Liver (tissue), 8 donors: ENCODE measurements at regions not wholly inside any gene's neighbourhood (a gene's known extent, or its start where the extent isn't known, plus 50 kb on each side); places are given as distances from the start of the nearest gene placed in this dataset.
"Not testable (repeated sequence)": the region's sequence is repeated elsewhere in the genome, so short reads cannot be mapped to it uniquely, and the experiment has no call there.

Source experiments
- DNase-seq: peaks from one replicate; pipeline ENCODE4 v3.0.0-alpha.2; 2017; ENCODE audit warnings: low spot score
- H3K27ac ChIP-seq, 2 donors: one replicate each; pipeline ENCODE4 v1.7.0; 2013; ENCODE audit warnings: inconsistent platforms in 2 of 2, low read length in 2 of 2, control low read depth in 1 of 2, low read depth in 1 of 2, mild to moderate bottlenecking in 1 of 2
- H3K27me3 ChIP-seq, 4 donors: one replicate each; pipeline versions ENCODE4 v1.6.1 to v1.7.0; 2013; ENCODE audit warnings: low read length in 3 of 4, inconsistent platforms in 1 of 4, mild to moderate bottlenecking in 1 of 4, moderate library complexity in 1 of 4; ENCODE audit not compliant: control insufficient read depth in 4 of 4, insufficient read depth in 4 of 4
- H3K36me3 ChIP-seq, 4 donors: one replicate each; pipeline versions ENCODE4 v1.6.1 to v1.7.0; 2013; ENCODE audit warnings: low read length in 3 of 4, mild to moderate bottlenecking in 3 of 4, low read depth in 1 of 4, moderate library complexity in 1 of 4; ENCODE audit not compliant: control insufficient read depth in 4 of 4, insufficient read depth in 3 of 4
- H3K4me1 ChIP-seq, 4 donors: one replicate each; pipeline versions ENCODE4 v1.6.1 to v1.7.0; 2013; ENCODE audit warnings: low read length in 3 of 4, mild to moderate bottlenecking in 3 of 4, moderate library complexity in 1 of 4; ENCODE audit not compliant: control insufficient read depth in 4 of 4, insufficient read depth in 4 of 4
- H3K4me3 ChIP-seq, 3 donors: one replicate each; pipeline versions ENCODE4 v1.6.1 to v1.7.0; 2013; ENCODE audit warnings: low read length in 3 of 3, control low read depth in 1 of 3, low read depth in 1 of 3, mild to moderate bottlenecking in 1 of 3
- H3K9ac ChIP-seq, 2 donors: one replicate each; pipeline ENCODE4 v1.7.0; 2013; ENCODE audit warnings: low read length in 2 of 2, mild to moderate bottlenecking in 2 of 2, moderate library complexity in 2 of 2, control low read depth in 1 of 2, low read depth in 1 of 2
- H3K9me3 ChIP-seq, 4 donors: one replicate each; pipeline versions ENCODE4 v1.6.1 to v1.7.0; 2013; ENCODE audit warnings: low read length in 3 of 4; ENCODE audit not compliant: control insufficient read depth in 4 of 4
- CTCF ChIP-seq: fragments of 150-350 bp; IDR thresholded peaks from 2 replicates; pipeline ENCODE4 v1.5.1; 2017; ENCODE audit warnings: improper control_type of control experiment, low read depth, low read length; ENCODE audit not compliant: missing input control
- EGR1 ChIP-seq, 2 donors: IDR thresholded peaks; 2 replicates each; pipeline ENCODE4 v1.6.1; 2016 to 2018; ENCODE audit warnings: antibody characterized with exemption in 2 of 2, low read depth in 2 of 2
- FOXA1 ChIP-seq: IDR thresholded peaks from 2 replicates; pipeline ENCODE4 v1.6.1; 2016; ENCODE audit warnings: antibody characterized with exemption
- FOXA2 ChIP-seq: IDR thresholded peaks from 2 replicates; pipeline ENCODE4 v1.6.1; 2016; ENCODE audit warnings: antibody characterized with exemption
- GABPA ChIP-seq, 2 donors: IDR thresholded peaks in 1 of 2; conservative IDR thresholded peaks in 1 of 2; 2 replicates each; pipeline ENCODE4 v1.6.1; 2016; ENCODE audit warnings: antibody characterized with exemption in 2 of 2, mild to moderate bottlenecking in 1 of 2, moderate library complexity in 1 of 2
- JUND ChIP-seq, 2 donors: IDR thresholded peaks; 2 replicates each; pipeline ENCODE4 v1.6.1; 2016; ENCODE audit warnings: antibody characterized with exemption in 2 of 2
- RXRA ChIP-seq, 2 donors: IDR thresholded peaks; 2 replicates each; pipeline ENCODE4 v1.6.1; 2017 to 2018; ENCODE audit warnings: antibody characterized with exemption in 2 of 2, mild to moderate bottlenecking in 1 of 2
- SP1 ChIP-seq: IDR thresholded peaks from 2 replicates; pipeline ENCODE4 v1.6.1; 2018; ENCODE audit warnings: antibody characterized with exemption, mild to moderate bottlenecking
- TAF1 ChIP-seq: conservative IDR thresholded peaks from 2 replicates; pipeline ENCODE4 v1.6.1; 2016; ENCODE audit warnings: antibody characterized with exemption, mild to moderate bottlenecking
- WGBS: extraction: QIAGEN DNeasy Blood & Tissue Kit; methylation state at CpG from one replicate; pipeline ENCODE4 v1.1.7; 2013; 5-methylcytosine and 5-hydroxymethylcytosine counted together
- TF ChIP-seq, protein P1 (sequence below): IDR thresholded peaks from 2 replicates; pipeline ENCODE4 v1.6.1; 2016; ENCODE audit warnings: antibody characterized with exemption
- TF ChIP-seq, protein P2 (sequence below): IDR thresholded peaks from 2 replicates; pipeline ENCODE4 v1.6.1; 2016; ENCODE audit warnings: antibody characterized with exemption
- TF ChIP-seq, protein P3 (sequence below): IDR thresholded peaks from 2 replicates; pipeline ENCODE4 v1.6.1; 2016; ENCODE audit warnings: antibody characterized with exemption
- donor health status: healthy.
- donor health status: healthy.
- donor health status: healthy.
- donor health status: healthy.
- donor health status: healthy.

GRCh38 chr10:126758867-126759266 lies 88.4 kb upstream of the C10orf90 start:
- H3K9ac ChIP-seq: no peak overlapping the region
- no peak for TF ChIP-seq RXRA (IDR thresholded peaks at IDR 0.05)
- TF ChIP-seq FOXA1: no peak
- no peak for TF ChIP-seq CTCF
- TF ChIP-seq, protein P1, sequence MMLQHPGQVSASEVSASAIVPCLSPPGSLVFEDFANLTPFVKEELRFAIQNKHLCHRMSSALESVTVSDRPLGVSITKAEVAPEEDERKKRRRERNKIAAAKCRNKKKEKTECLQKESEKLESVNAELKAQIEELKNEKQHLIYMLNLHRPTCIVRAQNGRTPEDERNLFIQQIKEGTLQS: no peak
- no peak for TF ChIP-seq JUND (IDR thresholded peaks at IDR 0.05)
- TF ChIP-seq, protein P2, sequence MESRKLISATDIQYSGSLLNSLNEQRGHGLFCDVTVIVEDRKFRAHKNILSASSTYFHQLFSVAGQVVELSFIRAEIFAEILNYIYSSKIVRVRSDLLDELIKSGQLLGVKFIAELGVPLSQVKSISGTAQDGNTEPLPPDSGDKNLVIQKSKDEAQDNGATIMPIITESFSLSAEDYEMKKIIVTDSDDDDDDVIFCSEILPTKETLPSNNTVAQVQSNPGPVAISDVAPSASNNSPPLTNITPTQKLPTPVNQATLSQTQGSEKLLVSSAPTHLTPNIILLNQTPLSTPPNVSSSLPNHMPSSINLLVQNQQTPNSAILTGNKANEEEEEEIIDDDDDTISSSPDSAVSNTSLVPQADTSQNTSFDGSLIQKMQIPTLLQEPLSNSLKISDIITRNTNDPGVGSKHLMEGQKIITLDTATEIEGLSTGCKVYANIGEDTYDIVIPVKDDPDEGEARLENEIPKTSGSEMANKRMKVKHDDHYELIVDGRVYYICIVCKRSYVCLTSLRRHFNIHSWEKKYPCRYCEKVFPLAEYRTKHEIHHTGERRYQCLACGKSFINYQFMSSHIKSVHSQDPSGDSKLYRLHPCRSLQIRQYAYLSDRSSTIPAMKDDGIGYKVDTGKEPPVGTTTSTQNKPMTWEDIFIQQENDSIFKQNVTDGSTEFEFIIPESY: no peak
- no peaks in the 10 kb centered on the region for H3K36me3 ChIP-seq
- H3K4me1 ChIP-seq: no peaks in the 10 kb centered on the region
- no peak overlapping the region for H3K4me3 ChIP-seq
- peaks cover 1 to 5% (median 5%) of the 10 kb centered on the region in 4 donors for H3K9me3 ChIP-seq
- no peaks in the 10 kb centered on the region for H3K27me3 ChIP-seq
- H3K27ac ChIP-seq: no peak overlapping the region
- DNase-seq: no peak
- whole genome bisulfite sequencing: 97% methylated on average over 1 of the region's 1 CpG

DNA sequence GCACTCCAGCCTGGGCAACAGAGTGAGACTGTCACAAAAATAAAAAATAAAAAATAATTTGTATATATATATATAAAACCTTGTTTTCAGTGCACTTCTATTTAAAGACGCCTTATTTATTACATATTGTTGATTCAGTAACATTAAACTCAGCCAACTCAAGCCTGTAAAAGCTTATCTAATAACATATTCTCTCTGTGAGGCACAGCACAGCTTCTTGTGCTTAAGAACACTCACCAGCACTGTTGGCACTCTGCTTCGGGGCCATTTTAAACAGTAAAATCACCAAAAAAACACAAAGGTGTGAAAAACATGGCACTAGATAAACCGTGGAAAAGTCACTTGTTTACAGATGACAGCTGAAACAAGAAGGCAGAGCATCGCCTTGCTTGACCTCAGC lies 89.0 kb upstream of the C10orf90 start:
- DNase-seq: no peak

DNA sequence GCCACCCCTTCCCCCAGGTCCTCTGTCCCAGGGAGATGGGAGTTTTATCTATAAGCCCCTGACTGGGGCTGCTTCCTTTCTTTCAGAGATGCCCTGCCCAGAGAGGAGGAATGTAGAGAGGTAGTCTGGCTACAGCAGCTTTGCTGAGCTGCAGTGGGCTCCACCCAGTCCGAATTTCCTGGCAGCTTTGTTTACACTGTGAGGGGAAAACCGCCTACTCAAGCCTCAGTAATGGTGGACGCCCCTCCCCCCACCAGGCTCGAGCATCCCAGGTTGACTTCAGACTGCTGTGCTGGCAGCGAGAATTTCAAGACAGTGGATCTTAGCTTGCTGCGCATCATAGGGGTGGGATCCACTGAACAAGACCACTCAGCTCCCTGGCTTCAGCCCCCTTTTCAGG lies 96.2 kb upstream of the C10orf90 start:
- not testable (repeated sequence) for H3K4me1 ChIP-seq, H3K9me3 ChIP-seq, H3K9ac ChIP-seq, H3K4me3 ChIP-seq, DNase-seq, H3K27ac ChIP-seq, H3K27me3 ChIP-seq, H3K36me3 ChIP-seq
- WGBS: 49% methylated on average over 6 of the region's 6 CpGs

More for the DNA sequence above, 89.0 kb upstream of the C10orf90 start:
- Histone ChIP-seq H3K9me3 (peaks cover 1 to 5% (median 5%) of the 10 kb centered on the region in 4 donors), H3K4me3 (no peak overlapping the region), H3K27me3 (no peaks in the 10 kb centered on the region), H3K36me3 (no peaks in the 10 kb centered on the region), H3K9ac (no peak overlapping the region), H3K4me1 (no peaks in the 10 kb centered on the region), H3K27ac (no peak overlapping the region)
- TF ChIP-seq TAF1 (no peak), SP1 (no peak), EGR1 (IDR thresholded peaks at IDR 0.05; ENCODE audit: low read depth in 2 of 2) (no peak), GABPA (IDR thresholded peaks at IDR 0.05 in 1 of 2, conservative IDR thresholded peaks at IDR 0.05 in 1 of 2) (no peak)
- 55% methylated on average over 4 of the region's 4 CpGs for WGBS

DNA sequence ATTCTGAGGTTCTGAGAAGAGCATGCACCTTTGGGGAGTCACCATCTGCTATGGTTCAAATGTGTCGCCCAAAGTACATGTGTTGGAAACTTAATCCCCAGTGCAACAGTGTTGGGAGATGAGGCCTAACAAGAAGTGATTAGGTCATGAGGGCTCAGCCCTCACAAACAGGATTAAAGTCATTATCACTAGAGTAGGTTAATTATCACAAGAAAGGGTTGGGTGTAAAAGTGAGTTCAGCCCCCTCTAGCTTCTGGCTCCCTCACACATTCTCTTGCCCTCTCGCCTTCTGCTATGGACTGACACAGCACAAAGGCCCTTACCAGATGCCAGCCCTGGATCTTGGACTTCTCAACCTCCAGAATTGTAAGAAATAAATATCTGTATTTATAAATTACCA lies 100.3 kb upstream of the C10orf90 start:
- 90% methylated on average over 2 of the region's 2 CpGs for WGBS
- no peaks in the 10 kb centered on the region for H3K36me3 ChIP-seq
- TF ChIP-seq SP1 (no peak), FOXA2 (no peak)
- TF ChIP-seq, protein P1: no peak
- TF ChIP-seq, protein P3, sequence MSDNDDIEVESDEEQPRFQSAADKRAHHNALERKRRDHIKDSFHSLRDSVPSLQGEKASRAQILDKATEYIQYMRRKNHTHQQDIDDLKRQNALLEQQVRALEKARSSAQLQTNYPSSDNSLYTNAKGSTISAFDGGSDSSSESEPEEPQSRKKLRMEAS: no peak
- H3K4me1 ChIP-seq: no peaks in the 10 kb centered on the region
- no peak overlapping the region for H3K4me3 ChIP-seq
- H3K27ac ChIP-seq: no peak overlapping the region
- H3K9me3 ChIP-seq: no peaks in the 10 kb centered on the region
- H3K27me3 ChIP-seq: no peaks in the 10 kb centered on the region
- DNase-seq: no peak
- no peak overlapping the region for H3K9ac ChIP-seq
